ENCODE measurements at regions not wholly inside any gene's neighbourhood (a gene's known extent, or its start where the extent isn't known, plus 50 kb on each side); places are given as distances from the start of the nearest gene placed in this dataset.

- Mint-ChIP-seq H3K27ac (ENCODE audit: unreplicated experiment) (no peak overlapping the region), H3K4me1 (ENCODE audit: low read depth, unreplicated experiment) (no peaks in the 10 kb centered on the region), H3K27me3 (ENCODE audit: unreplicated experiment) (no peaks in the 10 kb centered on the region), H3K4me3 (ENCODE audit: low read depth, unreplicated experiment) (no peak overlapping the region), H3K9me3 (ENCODE audit: low read depth, unreplicated experiment) (peaks cover 23% of the 10 kb centered on the region), H3K36me3 (ENCODE audit: insufficient read depth, unreplicated experiment) (no peaks in the 10 kb centered on the region)
- CTCF ChIA-PET = interaction anchor here (0.7 kb wide), 1 partner anchor 162 kb away, joined by 6 read pairs; no protein-coding TSS in a partner anchor
- no peak for DNase-seq
- no TSS peak for BruUV-seq (replicated peaks)
- intact Hi-C loops (cut with micrococcal nuclease; ENCODE audit: unreplicated experiment) = no loop called here
- no peak for TF ChIP-seq CTCF (IDR thresholded peaks at IDR 0.05; ENCODE audit: unreplicated experiment)
These were observed 572.0 kb upstream of the TBX3 start for GRCh38 chr12:115255962-115256361.

- no peak overlapping the region for H3K27ac Mint-ChIP-seq (ENCODE audit: unreplicated experiment)
- H3K4me3 Mint-ChIP-seq (ENCODE audit: low read depth, unreplicated experiment) = no peak overlapping the region
- H3K27me3 Mint-ChIP-seq (ENCODE audit: unreplicated experiment) = no peaks in the 10 kb centered on the region
- H3K9me3 Mint-ChIP-seq (ENCODE audit: low read depth, unreplicated experiment) = peaks cover 24% of the 10 kb centered on the region
- H3K36me3 Mint-ChIP-seq (ENCODE audit: insufficient read depth, unreplicated experiment) = no peaks in the 10 kb centered on the region
- no peak for DNase-seq
- TF ChIP-seq CTCF (IDR thresholded peaks at IDR 0.05; ENCODE audit: unreplicated experiment) = no peak
- intact Hi-C loops (cut with micrococcal nuclease; ENCODE audit: unreplicated experiment) = no loop called here
- no TSS peak for BruUV-seq (replicated peaks)
- CTCF ChIA-PET = no interaction called here
- no peaks in the 10 kb centered on the region for H3K4me1 Mint-ChIP-seq (ENCODE audit: low read depth, unreplicated experiment)
These were observed 571.3 kb upstream of the TBX3 start for GRCh38 chr12:115255257-115255656.

- peaks cover 29% of the 10 kb centered on the region for H3K9me3 Mint-ChIP-seq (ENCODE audit: low read depth, unreplicated experiment)
- CTCF ChIA-PET = no interaction called here
- BruUV-seq (replicated peaks) = no TSS peak
- TF ChIP-seq CTCF (IDR thresholded peaks at IDR 0.05; ENCODE audit: unreplicated experiment) = no peak
- no peaks in the 10 kb centered on the region for H3K27me3 Mint-ChIP-seq (ENCODE audit: unreplicated experiment)
- no peak for DNase-seq
- no peak overlapping the region for H3K4me3 Mint-ChIP-seq (ENCODE audit: low read depth, unreplicated experiment)
- H3K4me1 Mint-ChIP-seq (ENCODE audit: low read depth, unreplicated experiment) = no peaks in the 10 kb centered on the region
- no peak overlapping the region for H3K27ac Mint-ChIP-seq (ENCODE audit: unreplicated experiment)
- intact Hi-C loops (cut with micrococcal nuclease; ENCODE audit: unreplicated experiment) = no loop called here
- H3K36me3 Mint-ChIP-seq (ENCODE audit: insufficient read depth, unreplicated experiment) = no peaks in the 10 kb centered on the region
These were observed 569.1 kb upstream of the TBX3 start for GRCh38 chr12:115253049-115253448.

GRCh38 chr12:115251727-115252126 lies 567.8 kb upstream of the TBX3 start:
- Mint-ChIP-seq H3K4me1 (ENCODE audit: low read depth, unreplicated experiment) (no peaks in the 10 kb centered on the region), H3K36me3 (ENCODE audit: insufficient read depth, unreplicated experiment) (no peaks in the 10 kb centered on the region), H3K27me3 (ENCODE audit: unreplicated experiment) (no peaks in the 10 kb centered on the region), H3K4me3 (ENCODE audit: low read depth, unreplicated experiment) (no peak overlapping the region), H3K9me3 (ENCODE audit: low read depth, unreplicated experiment) (peaks cover 23% of the 10 kb centered on the region), H3K27ac (ENCODE audit: unreplicated experiment) (no peak overlapping the region)
- TF ChIP-seq CTCF (IDR thresholded peaks at IDR 0.05; ENCODE audit: unreplicated experiment) = no peak
- intact Hi-C loops (cut with micrococcal nuclease; ENCODE audit: unreplicated experiment) = no loop called here
- CTCF ChIA-PET = no interaction called here
- no peak for DNase-seq
- BruUV-seq (replicated peaks) = no TSS peak

All from Calu3 (cell line).